ENCODE measurements at regions not wholly inside any gene's neighbourhood (a gene's known extent, or its start where the extent isn't known, plus 50 kb on each side); places are given as distances from the start of the nearest gene placed in this dataset.

DNA sequence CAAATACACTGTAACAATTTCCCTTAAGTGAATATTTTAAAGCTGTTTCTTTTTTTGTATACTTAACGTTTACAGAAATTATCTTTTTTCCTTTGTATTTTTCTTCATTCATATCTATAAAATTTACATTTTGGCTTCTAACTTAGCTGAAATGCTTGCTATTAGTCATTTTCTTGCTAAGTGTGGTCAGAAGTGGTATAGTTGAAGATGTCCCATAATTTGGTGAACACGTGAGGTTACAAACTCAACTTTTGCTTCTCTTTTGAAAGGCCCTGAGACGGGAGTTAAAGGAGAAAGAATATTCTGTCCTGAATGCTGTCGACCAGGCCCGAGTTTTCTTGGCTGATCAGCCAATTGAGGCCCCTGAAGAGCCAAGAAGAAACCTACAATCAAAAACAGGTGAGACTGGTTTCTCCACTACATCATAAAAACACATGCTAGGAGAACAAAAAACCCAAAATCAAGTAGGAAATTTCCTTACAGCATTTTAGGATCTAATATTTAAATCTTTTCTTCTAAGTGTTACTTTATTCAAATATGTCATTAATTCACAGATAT, 445.0 kb downstream of the UTRN start:
- no peaks in the 10 kb centered on the region for H3K79me2 ChIP-seq (ENCODE audit: control insufficient read depth, insufficient read depth, low read length, unreplicated experiment)
- H3K4me1 ChIP-seq (ENCODE audit: control insufficient read depth, insufficient read depth, low read length, unreplicated experiment) = no peaks in the 10 kb centered on the region
- H3K4me3 ChIP-seq (ENCODE audit: low read depth, low read length) = no peak overlapping the region
- no peak overlapping the region for H2AFZ ChIP-seq (ENCODE audit: low read length, unreplicated experiment)
- H3K27me3 ChIP-seq (ENCODE audit: insufficient read depth, low read length) = no peaks in the 10 kb centered on the region
- H3K27ac ChIP-seq (ENCODE audit: low read depth, low read length) = no peak overlapping the region
- peaks cover 8% of the 10 kb centered on the region; the same call in 1 of the 2 replicates for H3K36me3 ChIP-seq (ENCODE audit: insufficient read depth, low read length)

DNA sequence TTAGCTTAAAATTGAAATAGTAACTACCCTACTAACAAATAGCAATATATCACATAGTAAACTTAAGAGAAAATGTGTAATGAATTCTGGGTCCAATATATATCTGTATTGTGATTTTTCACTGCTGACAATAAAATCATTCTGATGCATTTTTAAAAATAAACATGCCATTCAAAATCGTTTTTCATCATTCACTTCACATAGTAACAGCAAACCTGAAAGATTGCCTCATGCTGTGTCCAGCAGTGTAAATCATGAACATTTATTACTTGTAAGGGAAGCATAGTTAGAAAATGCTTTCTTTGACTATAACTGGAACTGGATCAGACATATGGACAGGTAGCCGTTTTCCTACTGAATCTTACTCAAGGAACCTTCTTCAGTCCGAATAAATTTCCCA, 446.1 kb downstream of the UTRN start:
- Histone ChIP-seq H3K4me3 (ENCODE audit: low read depth, low read length) (no peak overlapping the region), H3K4me1 (ENCODE audit: control insufficient read depth, insufficient read depth, low read length, unreplicated experiment) (no peaks in the 10 kb centered on the region), H3K79me2 (ENCODE audit: control insufficient read depth, insufficient read depth, low read length, unreplicated experiment) (no peaks in the 10 kb centered on the region), H3K27me3 (ENCODE audit: insufficient read depth, low read length) (no peaks in the 10 kb centered on the region), H3K36me3 (ENCODE audit: insufficient read depth, low read length) (peaks cover 8% of the 10 kb centered on the region; the same call in 1 of the 2 replicates), H3K27ac (ENCODE audit: low read depth, low read length) (no peak overlapping the region), H2AFZ (ENCODE audit: low read length, unreplicated experiment) (no peak overlapping the region)

DNA sequence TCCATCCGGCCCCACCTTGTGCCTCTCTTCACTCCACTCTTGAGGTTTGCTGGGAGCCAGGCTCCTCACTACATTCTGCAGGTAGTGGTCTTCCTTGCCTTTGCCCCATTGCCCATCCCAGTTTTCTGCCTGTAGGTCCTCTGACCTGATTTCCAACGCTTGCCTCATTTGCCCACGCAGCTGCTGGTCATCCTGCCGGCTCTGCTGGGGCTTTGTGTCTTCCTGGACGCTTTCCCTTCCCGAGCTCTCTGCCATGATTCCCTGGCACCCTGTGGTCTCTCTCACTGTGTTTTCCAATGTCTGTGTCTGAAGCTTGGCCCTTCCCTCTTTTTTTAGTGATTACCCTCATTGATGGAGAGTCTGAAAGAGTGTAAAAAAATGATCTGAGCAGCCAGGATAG, 451.6 kb downstream of the UTRN start:
- Histone ChIP-seq H3K36me3 (ENCODE audit: insufficient read depth, low read length) (0 out of 2 replicates have a peak, but pooled peaks cover under 1% of the 10 kb centered on the region), H3K27me3 (ENCODE audit: insufficient read depth, low read length) (no peaks in the 10 kb centered on the region), H3K4me3 (ENCODE audit: low read depth, low read length) (no peak overlapping the region), H3K4me1 (ENCODE audit: control insufficient read depth, insufficient read depth, low read length, unreplicated experiment) (no peaks in the 10 kb centered on the region), H3K27ac (ENCODE audit: low read depth, low read length) (no peak overlapping the region), H2AFZ (ENCODE audit: low read length, unreplicated experiment) (no peak overlapping the region), H3K79me2 (ENCODE audit: control insufficient read depth, insufficient read depth, low read length, unreplicated experiment) (no peaks in the 10 kb centered on the region)

DNA sequence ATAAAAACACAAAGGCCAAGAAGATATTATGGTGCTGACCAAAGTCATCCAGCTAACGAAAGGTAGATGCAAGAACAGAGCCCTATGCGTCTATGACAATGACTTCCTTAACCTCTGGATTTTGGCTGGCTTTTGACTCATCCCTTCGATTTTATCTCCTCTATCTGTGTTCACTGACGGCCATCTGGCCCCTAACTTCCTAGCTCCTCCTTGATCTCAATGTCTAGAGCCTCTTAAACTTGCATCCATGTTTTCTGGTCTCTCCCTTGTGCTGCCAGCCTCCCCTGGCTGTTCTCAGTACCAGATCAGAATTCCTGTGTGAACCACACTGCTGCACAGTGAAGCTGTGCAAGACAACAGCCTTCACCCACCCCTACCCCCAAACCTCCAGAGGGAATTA, 452.9 kb downstream of the UTRN start:
- Histone ChIP-seq H3K79me2 (ENCODE audit: control insufficient read depth, insufficient read depth, low read length, unreplicated experiment) (no peaks in the 10 kb centered on the region), H3K36me3 (ENCODE audit: insufficient read depth, low read length) (no peaks in the 10 kb centered on the region), H3K4me3 (ENCODE audit: low read depth, low read length) (no peak overlapping the region), H2AFZ (ENCODE audit: low read length, unreplicated experiment) (no peak overlapping the region), H3K27me3 (ENCODE audit: insufficient read depth, low read length) (no peaks in the 10 kb centered on the region), H3K4me1 (ENCODE audit: control insufficient read depth, insufficient read depth, low read length, unreplicated experiment) (no peaks in the 10 kb centered on the region), H3K27ac (ENCODE audit: low read depth, low read length) (no peak overlapping the region)

DNA sequence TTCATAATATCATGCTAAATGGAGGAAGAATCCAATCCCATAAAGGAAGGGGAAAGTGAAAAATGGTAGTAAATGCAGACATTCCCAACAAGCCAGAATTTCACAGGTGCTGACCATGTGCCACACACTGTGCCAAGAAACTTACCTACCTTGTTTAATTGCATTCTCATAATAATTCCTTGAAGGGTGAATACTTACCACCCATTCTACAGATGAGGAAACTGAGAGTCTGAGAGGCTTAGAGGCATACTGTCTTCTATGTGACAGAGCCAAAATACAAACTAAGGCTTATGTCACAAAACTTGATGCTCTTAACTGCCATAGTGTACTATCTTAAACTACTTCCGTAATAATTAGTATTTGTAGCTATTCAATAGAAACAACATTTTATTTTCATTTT, 454.7 kb downstream of the UTRN start:
- Histone ChIP-seq H3K79me2 (ENCODE audit: control insufficient read depth, insufficient read depth, low read length, unreplicated experiment) (no peaks in the 10 kb centered on the region), H3K4me3 (ENCODE audit: low read depth, low read length) (no peak overlapping the region), H2AFZ (ENCODE audit: low read length, unreplicated experiment) (no peak overlapping the region), H3K4me1 (ENCODE audit: control insufficient read depth, insufficient read depth, low read length, unreplicated experiment) (no peaks in the 10 kb centered on the region), H3K27me3 (ENCODE audit: insufficient read depth, low read length) (no peaks in the 10 kb centered on the region), H3K36me3 (ENCODE audit: insufficient read depth, low read length) (no peaks in the 10 kb centered on the region), H3K27ac (ENCODE audit: low read depth, low read length) (no peak overlapping the region)

DNA sequence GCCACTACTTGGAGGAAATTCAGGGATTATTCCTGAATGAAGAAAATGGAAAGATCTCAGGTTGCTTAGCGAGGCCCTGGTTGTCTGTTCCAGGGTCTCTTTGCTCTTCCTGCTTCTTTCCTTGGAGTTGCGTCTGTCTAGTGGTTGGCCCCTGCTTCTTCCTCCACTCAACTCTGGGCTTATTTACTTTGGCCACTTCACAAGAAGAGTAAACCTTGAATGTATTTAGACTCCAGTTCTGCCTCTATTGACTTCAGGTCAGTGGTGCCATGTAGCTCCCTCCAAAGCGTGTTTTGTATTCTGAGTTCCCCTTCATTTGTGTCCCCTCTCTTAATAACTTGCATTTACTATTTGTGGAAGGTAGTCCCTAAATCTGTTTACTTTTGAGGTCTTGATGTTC, 456.5 kb downstream of the UTRN start:
- Histone ChIP-seq H3K4me1 (ENCODE audit: control insufficient read depth, insufficient read depth, low read length, unreplicated experiment) (no peaks in the 10 kb centered on the region), H3K4me3 (ENCODE audit: low read depth, low read length) (no peak overlapping the region), H3K36me3 (ENCODE audit: insufficient read depth, low read length) (no peaks in the 10 kb centered on the region), H2AFZ (ENCODE audit: low read length, unreplicated experiment) (no peak overlapping the region), H3K27me3 (ENCODE audit: insufficient read depth, low read length) (no peaks in the 10 kb centered on the region), H3K27ac (ENCODE audit: low read depth, low read length) (no peak overlapping the region), H3K79me2 (ENCODE audit: control insufficient read depth, insufficient read depth, low read length, unreplicated experiment) (no peaks in the 10 kb centered on the region)

DNA sequence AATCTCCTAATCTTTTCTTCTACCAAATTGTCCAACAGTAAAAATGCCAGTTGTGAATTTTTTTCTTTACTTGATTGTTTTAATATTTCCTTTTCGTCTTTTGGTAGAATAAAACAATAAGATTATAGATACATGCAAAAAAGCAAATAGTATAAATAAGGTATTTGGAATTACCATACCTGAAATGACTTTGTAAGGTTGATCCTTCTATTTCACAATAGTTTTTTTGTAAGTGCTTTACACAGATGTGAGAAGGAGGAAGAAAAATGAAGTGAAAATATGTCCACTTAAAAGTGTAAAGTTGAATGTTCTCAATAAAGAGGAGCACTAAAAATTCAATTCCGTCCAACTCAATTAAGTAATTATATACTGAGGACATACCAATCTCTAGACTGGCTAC, 457.6 kb downstream of the UTRN start:
- H3K4me3 ChIP-seq (ENCODE audit: low read depth, low read length) = no peak overlapping the region

DNA sequence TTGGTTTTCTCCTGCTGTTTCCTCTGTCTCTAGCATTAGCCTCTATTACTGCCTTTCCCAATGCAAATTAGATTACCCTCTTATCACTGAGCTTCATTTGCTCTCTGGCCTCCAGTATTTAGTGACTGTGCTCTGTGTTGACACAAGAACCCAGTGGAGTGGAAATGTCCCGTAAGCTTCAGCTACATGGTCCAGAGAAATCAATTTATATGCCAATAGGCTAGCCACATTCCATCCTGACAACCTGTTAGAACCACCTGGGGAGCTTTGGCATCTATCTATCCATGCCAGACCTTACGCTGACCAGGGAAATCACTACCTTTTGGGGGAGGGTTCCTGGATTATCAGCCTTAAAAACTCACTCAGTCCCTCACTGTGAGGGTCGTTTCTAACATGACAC, 459.6 kb downstream of the UTRN start:
- Histone ChIP-seq H3K27me3 (ENCODE audit: insufficient read depth, low read length) (no peaks in the 10 kb centered on the region), H3K79me2 (ENCODE audit: control insufficient read depth, insufficient read depth, low read length, unreplicated experiment) (no peaks in the 10 kb centered on the region), H2AFZ (ENCODE audit: low read length, unreplicated experiment) (no peak overlapping the region), H3K27ac (ENCODE audit: low read depth, low read length) (no peak overlapping the region), H3K36me3 (ENCODE audit: insufficient read depth, low read length) (no peaks in the 10 kb centered on the region), H3K4me1 (ENCODE audit: control insufficient read depth, insufficient read depth, low read length, unreplicated experiment) (no peaks in the 10 kb centered on the region), H3K4me3 (ENCODE audit: low read depth, low read length) (no peak overlapping the region)

More for the DNA sequence above, 457.6 kb downstream of the UTRN start:
- no peak overlapping the region for H2AFZ ChIP-seq (ENCODE audit: low read length, unreplicated experiment)
- H3K79me2 ChIP-seq (ENCODE audit: control insufficient read depth, insufficient read depth, low read length, unreplicated experiment) = no peaks in the 10 kb centered on the region
- H3K36me3 ChIP-seq (ENCODE audit: insufficient read depth, low read length) = no peaks in the 10 kb centered on the region
- H3K27ac ChIP-seq (ENCODE audit: low read depth, low read length) = no peak overlapping the region
- no peaks in the 10 kb centered on the region for H3K4me1 ChIP-seq (ENCODE audit: control insufficient read depth, insufficient read depth, low read length, unreplicated experiment)
- no peaks in the 10 kb centered on the region for H3K27me3 ChIP-seq (ENCODE audit: insufficient read depth, low read length)

DNA sequence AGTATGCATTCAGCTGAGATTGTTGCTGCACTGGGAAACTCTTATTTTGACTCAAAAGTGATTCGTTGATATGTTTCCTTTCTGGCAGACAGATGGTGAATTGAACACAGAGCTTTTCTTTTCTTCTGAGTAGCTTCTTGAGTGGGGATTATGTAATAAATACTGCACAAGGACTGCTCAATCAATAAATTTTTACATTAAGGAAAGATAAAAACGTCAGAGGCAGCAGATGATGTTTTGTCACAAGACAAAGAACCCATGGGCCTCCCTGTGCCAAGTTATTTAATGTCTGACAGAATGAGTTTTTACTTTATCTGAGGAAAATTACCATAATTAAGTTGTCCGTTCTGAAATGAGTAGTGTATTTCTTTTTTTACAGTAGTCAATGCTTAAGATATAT, 460.3 kb downstream of the UTRN start:
- H3K27ac ChIP-seq (ENCODE audit: low read depth, low read length) = no peak overlapping the region

DNA sequence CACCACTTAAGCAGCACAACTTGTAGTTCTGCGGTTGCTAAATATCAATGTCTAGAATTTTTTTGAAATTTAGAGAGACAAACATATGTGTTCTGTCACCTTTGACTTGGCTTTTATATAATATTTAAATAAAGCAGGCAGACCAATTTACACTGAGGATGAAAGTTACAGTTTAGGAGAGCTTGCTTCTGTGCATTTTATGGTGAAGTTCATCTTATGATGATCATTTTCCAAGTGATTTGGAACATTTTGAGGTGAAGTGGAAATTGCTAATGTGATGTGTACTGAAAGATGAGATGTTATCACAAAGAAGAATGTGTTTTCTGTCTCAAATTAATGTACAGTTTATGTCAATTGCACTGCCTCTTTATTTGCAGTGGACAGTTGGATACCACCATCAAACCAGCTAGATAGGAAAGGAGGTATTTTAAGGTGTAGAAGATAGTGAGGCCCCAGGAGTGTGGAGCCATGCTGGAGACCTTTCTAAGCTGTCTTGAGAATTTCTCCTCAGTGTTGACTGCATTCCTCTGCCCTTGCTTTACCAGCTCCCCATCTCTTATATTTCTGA, 461.9 kb downstream of the UTRN start:
- H3K27me3 ChIP-seq (ENCODE audit: insufficient read depth, low read length) = no peaks in the 10 kb centered on the region
- no peaks in the 10 kb centered on the region for H3K4me1 ChIP-seq (ENCODE audit: control insufficient read depth, insufficient read depth, low read length, unreplicated experiment)
- no peaks in the 10 kb centered on the region for H3K36me3 ChIP-seq (ENCODE audit: insufficient read depth, low read length)
- H3K4me3 ChIP-seq (ENCODE audit: low read depth, low read length) = no peak overlapping the region
- H2AFZ ChIP-seq (ENCODE audit: low read length, unreplicated experiment) = no peak overlapping the region
- no peaks in the 10 kb centered on the region for H3K79me2 ChIP-seq (ENCODE audit: control insufficient read depth, insufficient read depth, low read length, unreplicated experiment)
- no peak overlapping the region for H3K27ac ChIP-seq (ENCODE audit: low read depth, low read length)

More for the DNA sequence above, 460.3 kb downstream of the UTRN start:
- Histone ChIP-seq H3K79me2 (ENCODE audit: control insufficient read depth, insufficient read depth, low read length, unreplicated experiment) (no peaks in the 10 kb centered on the region), H2AFZ (ENCODE audit: low read length, unreplicated experiment) (no peak overlapping the region), H3K4me1 (ENCODE audit: control insufficient read depth, insufficient read depth, low read length, unreplicated experiment) (no peaks in the 10 kb centered on the region), H3K27me3 (ENCODE audit: insufficient read depth, low read length) (no peaks in the 10 kb centered on the region), H3K4me3 (ENCODE audit: low read depth, low read length) (no peak overlapping the region), H3K36me3 (ENCODE audit: insufficient read depth, low read length) (no peaks in the 10 kb centered on the region)

DNA sequence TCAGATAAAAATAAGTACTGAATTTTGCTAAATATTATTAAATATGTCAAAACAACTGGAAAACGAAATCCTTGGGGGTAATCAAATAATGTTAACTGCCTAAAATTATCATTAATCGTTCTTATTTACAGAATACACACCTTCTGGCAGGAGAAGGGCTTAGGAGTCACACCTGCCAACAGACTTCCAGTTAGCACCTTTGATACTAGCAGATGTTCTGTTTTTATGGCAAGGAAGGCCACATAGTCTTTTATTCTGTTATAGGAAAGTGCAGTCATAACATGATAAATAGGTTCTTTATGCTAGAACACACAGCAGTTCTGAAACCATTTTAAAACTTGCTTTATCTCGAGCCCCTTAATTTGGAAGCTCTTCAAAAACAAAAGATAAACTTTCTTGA, 464.1 kb downstream of the UTRN start:
- H3K27me3 ChIP-seq (ENCODE audit: insufficient read depth, low read length) = no peaks in the 10 kb centered on the region
- no peaks in the 10 kb centered on the region for H3K4me1 ChIP-seq (ENCODE audit: control insufficient read depth, insufficient read depth, low read length, unreplicated experiment)
- H3K4me3 ChIP-seq (ENCODE audit: low read depth, low read length) = no peak overlapping the region
- no peaks in the 10 kb centered on the region for H3K36me3 ChIP-seq (ENCODE audit: insufficient read depth, low read length)
- no peak overlapping the region for H2AFZ ChIP-seq (ENCODE audit: low read length, unreplicated experiment)
- no peak overlapping the region for H3K27ac ChIP-seq (ENCODE audit: low read depth, low read length)
- no peaks in the 10 kb centered on the region for H3K79me2 ChIP-seq (ENCODE audit: control insufficient read depth, insufficient read depth, low read length, unreplicated experiment)

All from ACC112 (cell line).